GM21786 (cell line): ENCODE measurements at regions not wholly inside any gene's neighbourhood (a gene's known extent, or its start where the extent isn't known, plus 50 kb on each side); places are given as distances from the start of the nearest gene placed in this dataset.

Source experiments
- ATAC-seq: cut with Tn5 transposase; IDR thresholded peaks from one replicate; pipeline ENCODE4 v1.9.1; 2021; ENCODE audit not compliant: unreplicated experiment

DNA sequence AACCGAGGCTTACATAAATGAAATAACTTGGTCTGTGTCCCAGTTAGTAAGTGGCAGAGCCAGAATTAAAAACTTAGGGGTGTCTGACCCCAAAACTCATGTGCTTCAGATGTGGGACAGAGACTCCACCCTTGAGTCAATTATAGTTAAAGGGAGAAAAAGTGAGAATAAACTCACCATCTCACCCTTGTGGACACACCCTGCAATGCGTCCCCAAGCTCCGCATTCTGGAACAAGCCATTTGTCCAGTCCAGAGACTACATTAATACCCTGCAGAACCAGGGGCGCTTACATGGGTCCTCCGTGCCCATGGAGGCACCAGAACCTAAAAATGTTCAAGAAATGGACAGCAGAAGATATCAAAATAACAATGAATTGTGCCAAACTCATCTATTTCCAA is 207.0 kb upstream of the ZNF507 start:
- ATAC-seq = no peak

- no peak for ATAC-seq
Measured at GRCh38 chr19:32141840-32142511, 203.4 kb upstream of the ZNF507 start.

DNA sequence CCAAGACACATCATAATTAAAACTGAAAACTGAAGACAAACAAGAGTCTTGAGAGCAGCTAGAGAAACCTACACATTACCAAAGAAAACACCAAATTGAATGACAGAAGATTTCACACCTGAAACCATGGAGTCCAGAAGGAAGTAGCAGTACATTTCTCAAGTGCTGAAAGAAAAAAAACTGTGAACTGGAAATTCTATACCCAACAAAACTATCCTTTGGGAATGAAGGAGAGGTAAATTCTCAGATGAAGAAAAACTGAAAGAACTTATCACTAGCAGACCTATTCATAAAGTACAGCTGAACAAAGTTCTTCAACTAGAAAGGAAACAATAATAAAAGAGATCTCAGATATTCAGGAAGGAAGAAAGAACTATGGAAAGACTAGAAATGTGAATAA is 198.7 kb upstream of the ZNF507 start:
- no peak for ATAC-seq

DNA sequence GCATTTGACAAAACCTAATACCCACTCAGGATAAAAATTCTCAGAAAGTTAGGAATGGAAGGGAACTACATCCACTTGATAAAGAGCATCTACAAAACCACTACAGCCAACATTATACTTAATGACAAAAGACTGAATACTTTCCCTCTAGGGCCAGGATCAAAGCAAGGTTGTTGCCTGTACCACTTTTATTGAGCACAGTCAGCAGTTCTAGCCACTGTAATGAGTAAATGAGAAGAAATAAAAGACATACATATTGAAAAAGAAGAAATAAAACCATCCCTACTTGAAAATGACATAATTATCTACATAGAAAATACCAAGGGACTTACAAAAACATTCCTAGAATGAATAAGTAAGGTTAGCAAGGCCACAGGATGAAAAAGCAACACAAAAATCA is 194.8 kb upstream of the ZNF507 start:
- ATAC-seq = no peak

GRCh38 chr19:32154418-32154817 is 191.0 kb upstream of the ZNF507 start:
- no peak for ATAC-seq

DNA sequence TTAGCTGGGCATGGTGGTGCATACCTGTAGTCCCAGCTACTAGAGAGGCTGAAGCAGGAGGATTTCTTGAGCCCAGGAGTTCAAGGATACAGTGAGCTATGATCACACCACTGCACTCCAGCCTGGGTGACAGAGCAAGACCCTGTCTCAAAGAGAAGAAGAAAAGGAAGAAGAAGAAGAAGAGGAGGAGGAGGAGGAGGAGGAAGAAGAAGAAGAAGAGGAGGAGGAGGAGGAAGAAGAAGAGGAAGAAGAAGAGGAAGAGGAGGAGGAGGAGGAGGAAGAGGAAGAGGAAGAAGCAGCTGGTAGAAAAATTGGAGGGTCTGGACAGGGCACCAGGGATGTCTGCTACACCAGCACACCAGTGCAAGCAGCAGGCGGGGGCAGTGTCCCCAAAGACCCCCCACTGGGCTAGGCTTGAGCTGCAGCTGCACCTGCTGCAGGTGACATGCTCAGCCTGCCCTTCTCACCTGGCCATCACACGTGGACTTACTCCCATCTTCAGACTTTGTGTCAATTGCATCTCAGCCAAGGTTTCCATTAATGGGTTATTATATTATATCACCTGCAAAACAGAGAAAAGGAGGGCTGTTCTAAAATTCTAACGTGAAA is 180.9 kb upstream of the ZNF507 start:
- no peak for ATAC-seq

DNA sequence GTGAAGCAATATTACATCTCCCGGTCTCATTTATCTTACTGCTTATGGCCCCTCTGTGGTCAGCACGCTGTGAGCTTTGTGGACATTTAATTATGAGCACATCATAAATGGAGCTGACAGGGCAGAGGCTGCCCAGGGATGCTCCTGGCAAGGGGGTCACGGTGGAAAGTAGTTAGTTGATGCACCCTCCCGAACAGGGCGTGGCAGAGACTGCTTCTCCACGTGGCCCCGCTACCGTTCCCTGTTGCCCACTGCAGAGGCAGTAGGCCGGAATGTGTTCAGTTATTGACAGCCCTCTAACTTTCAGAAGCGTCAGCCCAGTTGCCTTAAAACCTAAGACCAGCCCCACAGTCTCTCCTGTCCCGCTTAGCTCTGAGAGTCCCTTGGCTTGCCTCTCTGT is 180.3 kb upstream of the ZNF507 start:
- ATAC-seq = no peak

DNA sequence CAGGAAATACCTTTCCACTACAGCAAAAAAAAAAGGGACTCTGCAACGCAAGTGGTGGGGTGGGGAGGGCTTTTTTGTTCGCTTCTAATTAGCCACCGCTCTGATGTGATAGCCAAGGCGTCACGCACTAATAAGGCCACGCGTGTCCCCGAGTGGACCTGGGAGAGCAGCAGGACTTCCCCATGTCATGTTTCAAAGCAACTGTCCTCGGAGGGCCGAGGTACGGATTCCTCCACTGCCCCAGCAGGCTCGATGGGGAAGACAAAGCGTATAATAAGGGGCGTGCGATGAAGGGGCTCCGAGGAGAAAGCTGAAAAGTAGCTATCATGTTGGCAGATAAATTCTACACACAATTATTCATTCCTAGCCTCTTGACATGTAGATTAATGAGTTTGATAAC is 179.7 kb upstream of the ZNF507 start:
- ATAC-seq = no peak

- no peak for ATAC-seq
Measured at GRCh38 chr19:32166238-32166637, 179.2 kb upstream of the ZNF507 start.

DNA sequence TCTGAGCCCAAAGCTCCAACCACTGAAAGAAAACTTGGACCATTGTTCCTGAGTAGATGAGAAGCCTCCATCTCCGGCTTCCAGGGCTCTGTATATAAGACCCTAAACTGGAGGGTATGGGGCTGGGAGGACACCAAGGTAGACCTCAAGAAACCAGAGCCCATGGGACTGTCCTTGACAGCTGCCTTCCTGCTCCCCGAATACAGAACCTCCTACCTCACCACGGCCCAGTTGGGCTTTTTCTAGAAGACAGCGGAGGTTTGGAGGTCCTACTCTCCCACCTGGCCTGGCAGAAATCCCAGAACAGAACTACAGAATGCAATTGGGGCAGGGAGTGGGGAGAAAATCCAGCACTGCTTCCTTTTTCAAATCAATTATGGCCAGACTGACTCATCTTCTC is 177.3 kb upstream of the ZNF507 start:
- no peak for ATAC-seq

- ATAC-seq = no peak
Measured at GRCh38 chr19:32168606-32169005, 176.8 kb upstream of the ZNF507 start.

DNA sequence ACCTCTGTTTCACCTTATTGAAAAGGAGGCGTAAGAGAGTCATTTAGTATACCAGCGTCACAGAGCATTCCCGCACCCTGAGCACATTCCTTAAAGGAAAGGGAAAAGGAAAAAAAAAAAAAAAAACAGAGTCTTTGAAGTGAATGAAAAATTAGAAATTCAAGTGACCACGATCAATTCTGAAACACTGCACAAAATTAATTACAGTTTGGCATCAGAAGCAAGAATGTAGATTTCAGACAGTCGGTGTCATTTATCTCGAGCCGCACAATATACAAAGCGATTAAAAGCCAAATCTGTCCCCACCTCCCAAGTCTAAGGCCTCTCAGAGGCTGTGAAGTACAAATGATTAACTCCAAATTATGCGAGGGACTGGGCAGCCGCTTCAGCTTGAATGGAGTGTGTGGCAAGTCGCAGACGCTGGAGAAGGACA is 173.7 kb upstream of the ZNF507 start:
- no peak for ATAC-seq

- no peak for ATAC-seq
Measured at GRCh38 chr19:32172566-32173160, 172.7 kb upstream of the ZNF507 start.

GRCh38 chr19:32173836-32174235 is 171.6 kb upstream of the ZNF507 start:
- no peak for ATAC-seq

DNA sequence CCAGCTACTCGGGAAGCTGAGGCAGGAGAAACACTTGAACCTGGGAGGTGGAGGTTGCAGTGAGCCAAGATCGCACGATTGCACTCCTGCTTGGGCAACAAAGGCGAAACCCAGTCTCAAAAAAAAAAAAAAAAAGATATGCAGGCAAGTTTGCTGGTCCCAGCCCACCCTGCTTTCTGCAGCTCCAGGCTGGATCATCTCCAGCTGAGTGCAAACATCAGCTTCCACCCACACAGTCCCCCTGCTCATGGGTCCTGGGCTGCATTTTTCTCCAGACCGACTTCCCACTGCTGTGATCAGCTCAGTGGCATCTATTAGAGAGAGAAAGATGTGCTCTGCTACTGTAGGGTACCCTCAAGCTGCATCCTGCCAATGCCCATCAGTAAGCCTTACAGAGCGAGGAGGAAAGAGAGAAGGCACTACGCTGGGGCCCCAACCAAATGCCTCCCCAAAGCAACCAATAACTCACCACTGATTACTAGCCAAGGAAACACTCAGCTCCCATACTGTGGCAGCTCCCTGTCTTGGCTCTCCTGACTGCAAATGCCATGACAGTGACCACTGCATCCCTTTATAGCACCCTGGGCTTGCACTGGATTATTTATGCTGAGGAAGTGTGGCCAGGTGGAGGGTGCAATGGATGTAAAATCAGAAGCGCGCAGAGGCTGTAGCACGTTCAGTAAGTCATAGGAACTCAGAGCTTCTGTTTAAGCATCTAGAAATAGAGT is 170.9 kb upstream of the ZNF507 start:
- no peak for ATAC-seq

DNA sequence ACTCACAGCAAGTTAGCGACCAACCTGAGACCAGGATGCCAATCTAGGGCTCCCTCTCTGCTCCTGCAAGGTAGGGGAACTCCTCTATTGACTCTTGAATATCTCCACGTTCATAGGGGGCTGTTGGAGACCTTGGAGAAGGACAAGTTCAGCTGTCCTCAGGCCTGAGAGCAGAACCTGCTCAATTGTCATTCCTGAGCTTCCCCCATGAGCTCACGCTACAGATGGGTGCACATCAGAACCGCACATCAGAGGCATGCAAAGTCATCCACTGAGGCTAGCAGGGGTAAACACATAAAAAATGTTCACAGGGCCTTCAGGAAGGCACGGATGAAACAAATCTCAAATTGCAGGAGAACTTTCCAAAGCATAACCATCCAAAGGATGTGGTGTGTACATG is 168.8 kb upstream of the ZNF507 start:
- ATAC-seq = no peak

GRCh38 chr19:32177686-32178085 is 167.7 kb upstream of the ZNF507 start:
- no peak for ATAC-seq

- no peak for ATAC-seq
Measured at GRCh38 chr19:32178401-32178800, 167.0 kb upstream of the ZNF507 start.

- ATAC-seq = no peak
Measured at GRCh38 chr19:32178956-32179355, 166.5 kb upstream of the ZNF507 start.

DNA sequence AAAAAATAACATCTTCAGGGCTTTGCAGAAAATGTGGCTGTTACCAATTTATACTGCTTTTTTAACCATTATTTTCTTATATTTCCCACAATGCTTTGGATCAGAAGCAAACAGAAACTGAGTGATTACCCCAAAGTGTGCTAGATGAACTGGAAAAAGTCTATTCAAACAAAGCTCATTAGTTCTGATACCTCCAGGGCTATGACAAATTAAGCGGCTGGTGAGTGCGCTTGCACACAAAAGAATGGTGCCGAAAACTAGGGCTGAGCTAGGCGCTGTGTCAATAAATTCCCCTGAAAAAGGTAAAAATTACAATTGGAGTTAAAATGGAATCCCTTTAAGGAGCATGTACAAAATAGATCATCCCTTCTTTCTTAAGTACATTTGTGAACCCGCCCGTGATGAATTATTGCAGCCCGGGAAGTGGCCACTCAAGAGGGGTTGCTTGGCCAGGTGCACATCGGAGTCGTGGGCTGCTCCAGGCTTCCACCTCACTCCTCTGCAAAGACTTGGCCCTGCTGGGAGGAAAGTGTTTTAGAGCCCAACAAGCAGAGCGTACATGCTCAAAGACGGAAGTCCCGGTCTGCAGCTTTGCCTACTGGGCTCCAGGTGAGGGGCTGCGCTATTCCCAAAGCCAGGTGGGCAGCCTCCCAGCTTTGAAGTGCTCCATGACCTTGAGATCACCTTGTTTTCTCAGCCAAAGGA is 164.0 kb upstream of the ZNF507 start:
- ATAC-seq = no peak

GRCh38 chr19:32186542-32187330 is 158.7 kb upstream of the ZNF507 start:
- ATAC-seq = no peak
